ENCODE measurements at regions not wholly inside any gene's neighbourhood (a gene's known extent, or its start where the extent isn't known, plus 50 kb on each side); places are given as distances from the start of the nearest gene placed in this dataset.
A peak's percentile ranks its signal among the peaks of the same experiment; 100 is the strongest.
"Not testable (repeated sequence)": the region's sequence is repeated elsewhere in the genome, so short reads cannot be mapped to it uniquely, and the experiment has no call there.

- no peak for DNase-seq (ENCODE audit: low read depth in 2 of 2)
Observed at GRCh38 chr20:52438326-52438963, 246.9 kb upstream of the ZFP64 start.

GRCh38 chr20:52434453-52434852, 242.9 kb upstream of the ZFP64 start:
- no peak for DNase-seq (ENCODE audit: low read depth in 2 of 2)

- DNase-seq (ENCODE audit: low read depth in 2 of 2): no peak
Observed at GRCh38 chr20:52434041-52434425, 242.5 kb upstream of the ZFP64 start.

GRCh38 chr20:52433326-52434040, 241.9 kb upstream of the ZFP64 start:
- DNase-seq (ENCODE audit: low read depth in 2 of 2): no peak

GRCh38 chr20:52432740-52433139, 241.2 kb upstream of the ZFP64 start:
- DNase-seq (ENCODE audit: low read depth in 2 of 2): no peak

- DNase-seq (ENCODE audit: low read depth in 2 of 2): no peak
Observed at GRCh38 chr20:52429029-52429428, 237.4 kb upstream of the ZFP64 start.

GRCh38 chr20:52427960-52428359, 236.4 kb upstream of the ZFP64 start:
- no peak for DNase-seq (ENCODE audit: low read depth in 2 of 2)

GRCh38 chr20:52426856-52427255, 235.3 kb upstream of the ZFP64 start:
- no peak for DNase-seq (ENCODE audit: low read depth in 2 of 2)

- no peak for DNase-seq (ENCODE audit: low read depth in 2 of 2)
Observed at GRCh38 chr20:52425701-52426100, 234.1 kb upstream of the ZFP64 start.

GRCh38 chr20:52425253-52425652, 233.7 kb upstream of the ZFP64 start:
- no peak for DNase-seq (ENCODE audit: low read depth in 2 of 2)

GRCh38 chr20:52424357-52424942, 232.9 kb upstream of the ZFP64 start:
- DNase-seq (ENCODE audit: low read depth in 2 of 2): not testable (repeated sequence)

- not testable (repeated sequence) for DNase-seq (ENCODE audit: low read depth in 2 of 2)
Observed at GRCh38 chr20:52423536-52424140, 232.1 kb upstream of the ZFP64 start.

GRCh38 chr20:52422574-52423336, 231.2 kb upstream of the ZFP64 start:
- no peak for DNase-seq (ENCODE audit: low read depth in 2 of 2)

- no peak for DNase-seq (ENCODE audit: low read depth in 2 of 2)
Observed at GRCh38 chr20:52420805-52421204, 229.2 kb upstream of the ZFP64 start.

- DNase-seq (ENCODE audit: low read depth in 2 of 2): no peak
Observed at GRCh38 chr20:52419205-52419604, 227.6 kb upstream of the ZFP64 start.

GRCh38 chr20:52416953-52417352, 225.4 kb upstream of the ZFP64 start:
- DNase-seq (ENCODE audit: low read depth in 2 of 2): no peak

GRCh38 chr20:52411611-52412010, 220.0 kb upstream of the ZFP64 start:
- DNase-seq (ENCODE audit: low read depth in 2 of 2): no peak

- DNase-seq (ENCODE audit: low read depth in 2 of 2): peak in 1 of 2 donors; percentile 14
Observed at GRCh38 chr20:52410731-52411234, 219.2 kb upstream of the ZFP64 start.

- peak in 1 of 2 donors; percentile 22 for DNase-seq (ENCODE audit: low read depth in 2 of 2)
Observed at GRCh38 chr20:52410182-52410647, 218.6 kb upstream of the ZFP64 start.

GRCh38 chr20:52405986-52406385, 214.4 kb upstream of the ZFP64 start:
- no peak for DNase-seq (ENCODE audit: low read depth in 2 of 2)

GRCh38 chr20:52405417-52405816, 213.8 kb upstream of the ZFP64 start:
- DNase-seq (ENCODE audit: low read depth in 2 of 2): no peak

- DNase-seq (ENCODE audit: low read depth in 2 of 2): no peak
Observed at GRCh38 chr20:52404671-52405070, 213.1 kb upstream of the ZFP64 start.

All from stimulated activated CD8-positive, alpha-beta memory T cell treated with anti-CD3 and anti-CD28 coated beads, Interleukin-15, amount 100 ng/mL, for 48 hours (primary cell).